ENCODE measurements at regions not wholly inside any gene's neighbourhood (a gene's known extent, or its start where the extent isn't known, plus 50 kb on each side); places are given as distances from the start of the nearest gene placed in this dataset.
A peak's percentile ranks its signal among the peaks of the same experiment; 100 is the strongest.

GRCh38 chr1:228828151-228828550 is 92.9 kb downstream of the RHOU start:
- DNase-seq, result no peak
- TF ChIP-seq POLR2AphosphoS5 (IDR thresholded peaks at IDR 0.05), result no peak
- Histone ChIP-seq H3K27ac (no peak overlapping the region), H3K27me3 (no peaks in the 10 kb centered on the region), H3K36me3 (no peaks in the 10 kb centered on the region), H3K4me1 (peaks cover 0 to 16% (median 2%) of the 10 kb centered on the region in 4 donors), H3K9me3 (no peaks in the 10 kb centered on the region), H3K4me3 (no peak overlapping the region)
- ATAC-seq (ENCODE audit: low FRiP score in 2 of 2), result no peak

GRCh38 chr1:228830185-228830953 is 95.1 kb downstream of the RHOU start:
- peak overlapping the region in 2 of 4 donors; percentile 24 to 49 for H3K27ac ChIP-seq
- TF ChIP-seq CTCF (IDR thresholded peaks at IDR 0.05), result peak in 2 of 6 experiments; percentile 11 to 27
- peak in 1 of 4 donors; percentile 6 for TF ChIP-seq EP300 (IDR thresholded peaks at IDR 0.05)
- TF ChIP-seq POLR2AphosphoS5 (IDR thresholded peaks at IDR 0.05), result peak in 1 of 2 donors; percentile 36
- no peak for TF ChIP-seq POLR2A (IDR thresholded peaks at IDR 0.05)

GRCh38 chr1:228830954-228831481 is 95.7 kb downstream of the RHOU start:
- DNase-seq (peak in 1 of 2 donors; percentile 29), ATAC-seq (ENCODE audit: low FRiP score in 2 of 2) (no peak)
- Histone ChIP-seq H3K27me3 (no peaks in the 10 kb centered on the region), H3K4me3 (no peak overlapping the region), H3K9me3 (no peaks in the 10 kb centered on the region), H3K4me1 (peaks cover 0 to 16% (median 4%) of the 10 kb centered on the region in 4 donors), H3K36me3 (no peaks in the 10 kb centered on the region), H3K27ac (peak overlapping the region in 1 of 4 donors; percentile 49)
- WGBS, 2 donors, result 68 to 72% methylated on average over 7 of the region's 7 CpGs
- TF ChIP-seq CTCF (IDR thresholded peaks at IDR 0.05), result no peak
- no peak for TF ChIP-seq EP300 (IDR thresholded peaks at IDR 0.05)
- TF ChIP-seq POLR2A (IDR thresholded peaks at IDR 0.05), result no peak
- TF ChIP-seq POLR2AphosphoS5 (IDR thresholded peaks at IDR 0.05), result no peak

More at GRCh38 chr1:228830185-228830953, 95.1 kb downstream of the RHOU start:
- ATAC-seq (ENCODE audit: low FRiP score in 2 of 2) (peak in 1 of 2 donors; percentile 71), DNase-seq (peak; percentile 62 to 92)
- WGBS, 2 donors, result 71 to 94% methylated on average over 7 to 14 of the region's 14 CpGs
- Histone ChIP-seq H3K27me3 (no peaks in the 10 kb centered on the region), H3K4me1 (peaks cover 0 to 16% (median 4%) of the 10 kb centered on the region in 4 donors), H3K4me3 (no peak overlapping the region), H3K36me3 (no peaks in the 10 kb centered on the region), H3K9me3 (no peaks in the 10 kb centered on the region)

GRCh38 chr1:228833911-228834688 is 98.8 kb downstream of the RHOU start:
- TF ChIP-seq EP300 (IDR thresholded peaks at IDR 0.05) (no peak), POLR2A (IDR thresholded peaks at IDR 0.05) (no peak), CTCF (IDR thresholded peaks at IDR 0.05) (no peak), POLR2AphosphoS5 (IDR thresholded peaks at IDR 0.05) (no peak)
- ATAC-seq (ENCODE audit: low FRiP score in 2 of 2), result no peak
- H3K4me3 ChIP-seq, result no peak overlapping the region
- H3K27ac ChIP-seq, result no peak overlapping the region
- peaks cover 10 to 31% (median 21%) of the 10 kb centered on the region in 4 donors for H3K4me1 ChIP-seq
- H3K9me3 ChIP-seq, result no peaks in the 10 kb centered on the region
- WGBS, 2 donors, result 52 to 59% methylated on average over 13 of the region's 13 CpGs
- no peaks in the 10 kb centered on the region for H3K36me3 ChIP-seq
- H3K27me3 ChIP-seq, result no peaks in the 10 kb centered on the region
- DNase-seq, result peak in 1 of 2 donors; percentile 29

GRCh38 chr1:228835456-228835855 is 100.2 kb downstream of the RHOU start:
- Histone ChIP-seq H3K36me3 (no peaks in the 10 kb centered on the region), H3K27me3 (no peaks in the 10 kb centered on the region), H3K4me1 (peaks cover 10 to 33% (median 21%) of the 10 kb centered on the region in 4 donors), H3K9me3 (no peaks in the 10 kb centered on the region), H3K4me3 (no peak overlapping the region), H3K27ac (no peak overlapping the region)
- 99% methylated on average over 5 of the region's 5 CpGs for WGBS, 2 donors
- TF ChIP-seq POLR2AphosphoS5 (IDR thresholded peaks at IDR 0.05) (no peak), POLR2A (IDR thresholded peaks at IDR 0.05) (no peak), EP300 (IDR thresholded peaks at IDR 0.05) (no peak), CTCF (IDR thresholded peaks at IDR 0.05) (no peak)
- ATAC-seq (ENCODE audit: low FRiP score in 2 of 2), result no peak
- DNase-seq, result no peak

Measured in upper lobe of left lung (tissue), 6 donors.